SK-N-SH treated with all-trans-retinoic acid at 6 μM for 48 hours (cell line): ENCODE measurements at regions not wholly inside any gene's neighbourhood (a gene's known extent, or its start where the extent isn't known, plus 50 kb on each side); places are given as distances from the start of the nearest gene placed in this dataset.

Experiments
- ATAC-seq: fragments of 200-7000 bp; cut with Tn5 transposase; 3 replicates; pipeline ENCODE4 v1.9.1; 2020; ENCODE audit warnings: mild to moderate bottlenecking, moderate library complexity
- ARNTL ChIP-seq: fragments of 450-650 bp; formaldehyde crosslinking; IDR thresholded peaks from 2 replicates; pipeline ENCODE4 v1.5.0; 2020; ENCODE audit warnings: low read depth, mild to moderate bottlenecking, moderate library complexity, borderline replicate concordance
- BACH2 ChIP-seq: fragments of 250-450 bp; sonication (Bioruptor Pico); IDR thresholded peaks from 2 replicates; pipeline ENCODE4 v1.9.0; 2021; ENCODE audit warnings: mild to moderate bottlenecking, borderline replicate concordance
- CSDC2 ChIP-seq: fragments of 250-450 bp; sonication (Bioruptor Pico); IDR thresholded peaks from 2 replicates; pipeline ENCODE4 v1.5.0; 2020; ENCODE audit warnings: mild to moderate bottlenecking, moderate library complexity
- CSRNP3 ChIP-seq: fragments of 250-450 bp; sonication (Bioruptor Pico); IDR thresholded peaks from 2 replicates; pipeline ENCODE4 v1.5.1; 2021; ENCODE audit warnings: mild to moderate bottlenecking, moderate library complexity
- GLIS3 ChIP-seq: fragments of 250-450 bp; sonication (Bioruptor Pico); IDR thresholded peaks from 2 replicates; pipeline ENCODE4 v1.5.0; 2020; ENCODE audit warnings: mild to moderate bottlenecking, moderate library complexity
- ISL1 ChIP-seq: fragments of 250-450 bp; sonication (Bioruptor Pico); IDR thresholded peaks from 2 replicates; pipeline ENCODE4 v2.1.2; 2022; ENCODE audit warnings: mild to moderate bottlenecking, moderate library complexity
- OSR1 ChIP-seq: fragments of 250-450 bp; sonication (Bioruptor Pico); IDR thresholded peaks from 2 replicates; pipeline ENCODE4 v1.8.0; 2022; ENCODE audit warnings: moderate library complexity, mild to moderate bottlenecking, inconsistent platforms
- PATZ1 ChIP-seq: fragments of 250-450 bp; sonication (Bioruptor Pico); IDR thresholded peaks from 2 replicates; pipeline ENCODE4 v1.8.0; 2020; ENCODE audit warnings: mild to moderate bottlenecking, moderate library complexity, borderline replicate concordance
- PPARA ChIP-seq: fragments of 250-450 bp; sonication (Bioruptor Pico); IDR thresholded peaks from 2 replicates; pipeline ENCODE4 v1.5.0; 2020; ENCODE audit warnings: mild to moderate bottlenecking, borderline replicate concordance
- RARB ChIP-seq: fragments of 250-450 bp; sonication (Bioruptor Pico); IDR thresholded peaks from 2 replicates; pipeline ENCODE4 v1.8.0; 2021; ENCODE audit warnings: mild to moderate bottlenecking, moderate library complexity
- SNAI2 ChIP-seq: fragments of 250-450 bp; sonication (Bioruptor Pico); IDR thresholded peaks from 2 replicates; pipeline ENCODE4 v1.5.0; 2020; ENCODE audit warnings: mild to moderate bottlenecking, moderate library complexity
- TCF4 ChIP-seq: fragments of 250-450 bp; sonication (Bioruptor Pico); IDR thresholded peaks from 2 replicates; pipeline ENCODE4 v1.8.0; 2021; ENCODE audit warnings: mild to moderate bottlenecking, moderate library complexity, borderline replicate concordance
- TOX ChIP-seq: fragments of 250-450 bp; sonication (Bioruptor Pico); IDR thresholded peaks from 2 replicates; pipeline ENCODE4 v1.8.0; 2021; ENCODE audit warnings: mild to moderate bottlenecking, moderate library complexity, borderline replicate concordance
- TSHZ2 ChIP-seq: fragments of 250-450 bp; sonication (Bioruptor Pico); IDR thresholded peaks from 2 replicates; pipeline ENCODE4 v1.5.0; 2020; ENCODE audit warnings: mild to moderate bottlenecking, moderate library complexity
- ZC3H10 ChIP-seq: fragments of 250-450 bp; sonication (Bioruptor Pico); IDR thresholded peaks from 2 replicates; pipeline ENCODE4 v1.5.1; 2021; ENCODE audit warnings: mild to moderate bottlenecking, moderate library complexity
- ZFP3 ChIP-seq: fragments of 250-450 bp; sonication (Bioruptor Pico); IDR thresholded peaks from 2 replicates; pipeline ENCODE4 v1.5.0; 2020; ENCODE audit warnings: mild to moderate bottlenecking, moderate library complexity
- ZFP30 ChIP-seq: fragments of 450-650 bp; formaldehyde crosslinking; IDR thresholded peaks from 2 replicates; pipeline ENCODE4 v1.5.0; 2022; ENCODE audit warnings: mild to moderate bottlenecking, moderate library complexity
- ZNF565 ChIP-seq: fragments of 450-650 bp; formaldehyde crosslinking; conservative IDR thresholded peaks from 2 replicates; pipeline ENCODE4 v1.5.0; 2020; ENCODE audit warnings: low read depth, mild to moderate bottlenecking, moderate library complexity
- ZNF70 ChIP-seq: fragments of 450-650 bp; formaldehyde crosslinking; IDR thresholded peaks from 2 replicates; pipeline ENCODE4 v1.5.0; 2020; ENCODE audit warnings: mild to moderate bottlenecking, moderate library complexity
- ZNF8 ChIP-seq: fragments of 450-650 bp; formaldehyde crosslinking; IDR thresholded peaks from 2 replicates; pipeline ENCODE4 v1.5.0; 2020; ENCODE audit warnings: mild to moderate bottlenecking, moderate library complexity
- TF ChIP-seq, protein P1 (sequence below): fragments of 250-450 bp; sonication (Bioruptor Pico); IDR thresholded peaks from 2 replicates; pipeline ENCODE4 v1.5.1; 2020; ENCODE audit warnings: low read depth, mild to moderate bottlenecking, moderate library complexity
- TF ChIP-seq, protein P2 (sequence below): fragments of 250-450 bp; sonication (Bioruptor Pico); IDR thresholded peaks from 2 replicates; pipeline ENCODE4 v1.8.0; 2021; ENCODE audit warnings: low read depth, mild to moderate bottlenecking, moderate library complexity, borderline replicate concordance

DNA sequence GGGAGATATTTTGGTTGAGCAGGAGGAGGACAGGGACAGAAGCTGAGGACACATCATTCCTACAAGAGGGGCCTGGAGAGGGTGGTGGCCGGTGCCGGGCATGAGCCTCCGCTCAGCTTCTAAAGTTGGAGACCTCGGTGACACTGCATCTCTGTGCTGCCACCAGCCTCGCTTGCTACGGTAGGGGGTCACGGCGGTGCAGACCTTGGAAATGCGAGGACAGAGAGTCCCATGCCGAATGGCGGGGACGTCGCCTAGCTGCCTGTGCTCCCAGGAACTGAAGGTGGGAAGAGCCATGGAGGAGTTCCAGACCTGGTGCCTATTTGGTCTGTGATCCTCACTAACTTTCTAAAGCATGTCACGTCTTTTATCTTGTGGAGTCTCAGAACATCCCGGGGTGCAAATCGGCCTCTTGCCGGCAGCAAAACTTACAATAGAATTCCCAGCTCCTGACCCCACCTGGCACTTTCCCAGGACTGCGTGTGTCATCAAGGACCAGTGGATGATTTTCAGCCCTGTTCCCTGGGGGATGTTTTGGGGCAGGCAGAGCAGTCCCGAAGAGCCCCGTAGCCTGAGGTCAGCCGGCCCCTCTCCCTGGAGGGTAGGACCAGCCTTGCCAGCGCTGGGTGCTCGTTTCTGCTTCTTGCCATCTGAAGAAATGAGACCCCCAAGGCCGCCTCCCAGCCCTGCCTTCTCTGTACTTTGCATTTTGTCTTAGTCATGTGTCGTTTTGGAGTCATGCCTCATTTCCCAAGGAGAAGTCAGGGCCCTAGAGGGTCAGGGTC is 205.8 kb upstream of the SHH start:
- no peak for ATAC-seq
- TF ChIP-seq TSHZ2 (CRISPR knock-in tag) (no peak), ZFP3 (CRISPR knock-in tag) (no peak), ARNTL (no peak), ZNF70 (CRISPR knock-in tag) (no peak), GLIS3 (no peak), TCF4 (CRISPR knock-in tag) (no peak), ZFP30 (CRISPR knock-in tag) (no peak), RARB (CRISPR knock-in tag) (no peak), BACH2 (no peak), TOX (CRISPR knock-in tag) (no peak), ZC3H10 (no peak)
- TF ChIP-seq, protein P1, sequence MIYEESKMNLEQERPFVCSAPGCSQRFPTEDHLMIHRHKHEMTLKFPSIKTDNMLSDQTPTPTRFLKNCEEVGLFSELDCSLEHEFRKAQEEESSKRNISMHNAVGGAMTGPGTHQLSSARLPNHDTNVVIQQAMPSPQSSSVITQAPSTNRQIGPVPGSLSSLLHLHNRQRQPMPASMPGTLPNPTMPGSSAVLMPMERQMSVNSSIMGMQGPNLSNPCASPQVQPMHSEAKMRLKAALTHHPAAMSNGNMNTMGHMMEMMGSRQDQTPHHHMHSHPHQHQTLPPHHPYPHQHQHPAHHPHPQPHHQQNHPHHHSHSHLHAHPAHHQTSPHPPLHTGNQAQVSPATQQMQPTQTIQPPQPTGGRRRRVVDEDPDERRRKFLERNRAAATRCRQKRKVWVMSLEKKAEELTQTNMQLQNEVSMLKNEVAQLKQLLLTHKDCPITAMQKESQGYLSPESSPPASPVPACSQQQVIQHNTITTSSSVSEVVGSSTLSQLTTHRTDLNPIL, result no peak

DNA sequence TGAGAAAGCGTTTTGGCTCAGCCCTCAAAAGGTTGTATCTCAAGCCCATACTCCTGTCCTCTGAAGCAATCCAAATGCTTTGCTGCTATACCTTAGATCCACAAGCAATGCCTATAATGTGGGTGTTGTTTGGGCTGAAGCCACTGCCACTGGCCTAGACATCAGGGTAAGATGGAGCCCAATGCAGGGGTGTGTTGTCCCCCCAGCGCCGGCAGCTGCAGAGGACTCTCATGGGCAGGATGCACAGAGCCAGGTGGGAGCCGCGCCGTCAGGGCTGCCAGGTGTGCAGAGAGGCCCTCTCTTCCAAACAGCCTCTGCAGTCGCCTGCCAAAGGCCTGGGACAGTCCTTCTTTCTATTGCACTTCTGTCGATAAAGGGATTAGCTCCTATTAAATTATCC is 205.2 kb upstream of the SHH start:
- no peak for ATAC-seq
- TF ChIP-seq OSR1 (CRISPR knock-in tag) (no peak), ZC3H10 (no peak), BACH2 (no peak), CSDC2 (no peak), ZFP30 (CRISPR knock-in tag) (no peak), RARB (CRISPR knock-in tag) (no peak)
- TF ChIP-seq, protein P1, result no peak
- TF ChIP-seq, protein P2, sequence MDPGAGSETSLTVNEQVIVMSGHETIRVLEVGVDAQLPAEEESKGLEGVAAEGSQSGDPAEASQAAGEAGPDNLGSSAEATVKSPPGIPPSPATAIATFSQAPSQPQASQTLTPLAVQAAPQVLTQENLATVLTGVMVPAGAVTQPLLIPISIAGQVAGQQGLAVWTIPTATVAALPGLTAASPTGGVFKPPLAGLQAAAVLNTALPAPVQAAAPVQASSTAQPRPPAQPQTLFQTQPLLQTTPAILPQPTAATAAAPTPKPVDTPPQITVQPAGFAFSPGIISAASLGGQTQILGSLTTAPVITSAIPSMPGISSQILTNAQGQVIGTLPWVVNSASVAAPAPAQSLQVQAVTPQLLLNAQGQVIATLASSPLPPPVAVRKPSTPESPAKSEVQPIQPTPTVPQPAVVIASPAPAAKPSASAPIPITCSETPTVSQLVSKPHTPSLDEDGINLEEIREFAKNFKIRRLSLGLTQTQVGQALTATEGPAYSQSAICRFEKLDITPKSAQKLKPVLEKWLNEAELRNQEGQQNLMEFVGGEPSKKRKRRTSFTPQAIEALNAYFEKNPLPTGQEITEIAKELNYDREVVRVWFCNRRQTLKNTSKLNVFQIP (CRISPR knock-in tag), result no peak

GRCh38 chr7:156015237-156016020 is 203.2 kb upstream of the SHH start:
- TF ChIP-seq, protein P2 (CRISPR knock-in tag), result no peak
- no peak for TF ChIP-seq ZNF8 (CRISPR knock-in tag)
- TF ChIP-seq GLIS3, result no peak
- TF ChIP-seq TCF4 (CRISPR knock-in tag), result no peak
- TF ChIP-seq SNAI2, result no peak
- no peak for TF ChIP-seq PPARA (CRISPR knock-in tag)
- no peak for TF ChIP-seq TOX (CRISPR knock-in tag)
- no peak for TF ChIP-seq ZNF565 (CRISPR knock-in tag)
- TF ChIP-seq ZC3H10, result no peak
- no peak for TF ChIP-seq ZNF70 (CRISPR knock-in tag)
- TF ChIP-seq BACH2, result no peak
- no peak for TF ChIP-seq ISL1 (CRISPR knock-in tag)
- TF ChIP-seq, protein P1, result no peak
- no peak for TF ChIP-seq PATZ1 (CRISPR knock-in tag)
- TF ChIP-seq CSRNP3 (CRISPR knock-in tag), result no peak
- TF ChIP-seq CSDC2, result no peak
- no peak for TF ChIP-seq ZFP3 (CRISPR knock-in tag)
- TF ChIP-seq RARB (CRISPR knock-in tag), result no peak
- ATAC-seq, result no peak
